ENCODE measurements at regions not wholly inside any gene's neighbourhood (a gene's known extent, or its start where the extent isn't known, plus 50 kb on each side); places are given as distances from the start of the nearest gene placed in this dataset.

DNA sequence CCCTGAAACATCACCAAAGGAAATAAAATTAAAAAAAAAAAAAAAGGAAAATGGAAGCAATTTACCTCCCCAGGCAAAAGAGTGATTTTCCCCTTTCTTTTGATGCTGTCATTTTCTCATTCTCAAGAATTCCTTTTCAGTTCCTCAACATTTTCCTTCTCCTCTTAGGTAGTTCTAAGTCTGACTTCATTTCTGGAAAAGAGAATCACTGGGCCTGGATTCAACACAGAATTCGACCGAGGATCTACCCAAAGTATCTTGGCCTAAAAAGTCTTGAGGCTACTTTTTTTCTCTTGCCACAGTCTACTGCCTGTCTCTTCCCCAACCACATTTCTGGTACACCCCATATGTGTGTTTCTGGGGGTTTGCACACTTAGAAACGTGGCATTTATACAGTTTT is 717.8 kb upstream of the TBX3 start:
- Histone ChIP-seq H3K56ac (replicated peaks; ENCODE audit: insufficient read length, low read depth, low read length) (no peak overlapping the region), H3K4me2 (ENCODE audit: insufficient read depth in 1 of 2, low read depth in 2 of 2, low read length in 2 of 2) (no peak overlapping the region), H4K5ac (ENCODE audit: insufficient read length, low read depth, low read length) (no peak overlapping the region), H3K9me3 (ENCODE audit: insufficient read depth in 2 of 2, low read depth in 1 of 2, low read length in 1 of 2) (peaks cover 3 to 4% of the 10 kb centered on the region in 2 experiments; a peak in 3 of 4 replicates), H2BK20ac (ENCODE audit: low read length) (no peak overlapping the region), H3K18ac (ENCODE audit: extremely low read depth, low read length) (no peak overlapping the region), H3K36me3 (ENCODE audit: control insufficient read depth in 2 of 4, insufficient read depth in 4 of 4, low read length in 3 of 4) (no peaks in the 10 kb centered on the region), H3K14ac (ENCODE audit: insufficient read length) (no peak overlapping the region), H3K4me3 (ENCODE audit: extremely low read depth in 1 of 4, insufficient read depth in 2 of 4, low read depth in 3 of 4, low read length in 4 of 4) (no peak overlapping the region), H4K91ac (replicated peaks; ENCODE audit: insufficient read length, low read length) (no peak overlapping the region), H2BK120ac (replicated peaks; ENCODE audit: low read depth, low read length) (no peak overlapping the region), H2BK15ac (ENCODE audit: low read length) (no peak overlapping the region), H3K9ac (replicated peaks in 1 of 4; ENCODE audit: extremely low read depth in 1 of 4, low read depth in 3 of 4, low read length in 3 of 4) (no peak overlapping the region), H2BK5ac (ENCODE audit: low read depth, low read length) (no peak overlapping the region), H4K20me1 (replicated peaks in 1 of 2; ENCODE audit: control insufficient read depth in 1 of 2, insufficient read depth in 2 of 2, low read length in 2 of 2) (no peaks in the 10 kb centered on the region), H3K23me2 (ENCODE audit: low read depth, low read length) (no peaks in the 10 kb centered on the region), H2BK12ac (ENCODE audit: low read depth, low read length) (no peak overlapping the region), H3K23ac (ENCODE audit: insufficient read length) (no peak overlapping the region), H3K79me1 (ENCODE audit: low read depth, low read length) (no peaks in the 10 kb centered on the region), H3K79me2 (ENCODE audit: control insufficient read depth in 1 of 2, insufficient read depth in 2 of 2, low read length in 2 of 2) (no peaks in the 10 kb centered on the region), H3K4me1 (replicated peaks in 1 of 4; ENCODE audit: control insufficient read depth in 3 of 4, insufficient read depth in 4 of 4, low read length in 3 of 4) (peaks cover 0 to 3% (median under 1%) of the 10 kb centered on the region in 4 experiments; a peak in 3 of 7 replicates), H2AK5ac (ENCODE audit: low read depth, low read length) (no peak overlapping the region), H2AFZ (ENCODE audit: low read length) (no peak overlapping the region), H4K8ac (ENCODE audit: extremely low read depth, insufficient read depth, low read length) (no peak overlapping the region), H3K27ac (ENCODE audit: low read depth, low read length) (no peak overlapping the region), H3K4ac (replicated peaks; ENCODE audit: insufficient read length, low read depth, low read length) (no peak overlapping the region), H3K27me3 (replicated peaks in 1 of 4; ENCODE audit: control insufficient read depth in 3 of 4, extremely low read depth in 1 of 4, insufficient read depth in 3 of 4, low read length in 3 of 4) (no peaks in the 10 kb centered on the region)
- DNase-seq (ENCODE audit: low read depth in 1 of 2, low spot score in 2 of 2) (no peak), FAIRE-seq (no peak)
- ChIA-PET CTCF (ENCODE audit: partially characterized antibody) (no interaction called here), POLR2A (ENCODE audit: partially characterized antibody) (no interaction called here)
- no peak for TF ChIP-seq BCL11A (IDR thresholded peaks at IDR 0.05; ENCODE audit: low read depth in 2 of 2, low read length in 2 of 2)
- TF ChIP-seq YY1 (IDR thresholded peaks at IDR 0.05; ENCODE audit: low read depth, low read length): no peak
- no peak for TF ChIP-seq CBX8 (IDR thresholded peaks at IDR 0.05; ENCODE audit: borderline replicate concordance, low read depth, low read length)
- TF ChIP-seq RFX5 (IDR thresholded peaks at IDR 0.05; ENCODE audit: borderline replicate concordance, low read depth, low read length): no peak
- no peak for TF ChIP-seq CTBP2 (IDR thresholded peaks at IDR 0.05; ENCODE audit: borderline replicate concordance, insufficient read depth, insufficient read length, low read length)
- 98% methylated on average over 3 of the region's 3 CpGs; no CpG with 5 or more reads in 1 of the 2 experiments for WGBS, 2 experiments (ENCODE audit: extremely low coverage in 1 of 2, insufficient coverage in 1 of 2, insufficient read length in 1 of 2, insufficient replicate concordance in 2 of 2, low coverage in 1 of 2, low lambda C conversion rate in 2 of 2, missing lambda C conversion rate in 1 of 2)

All from H1 (cell line).